Thyroid gland (tissue), 4 donors: ENCODE measurements at regions not wholly inside any gene's neighbourhood (a gene's known extent, or its start where the extent isn't known, plus 50 kb on each side); places are given as distances from the start of the nearest gene placed in this dataset.

Source experiments
- POLR2A ChIP-seq, 2 donors: fragments of 450-650 bp; IDR thresholded peaks; one replicate each; pipeline ENCODE4 v1.6.1; 2017; ENCODE audit warnings: antibody characterized with exemption in 2 of 2, mild to moderate bottlenecking in 2 of 2, moderate library complexity in 1 of 2
- TF ChIP-seq, protein P1 (sequence below), 6 experiments: fragments of 200-600 bp in 3 of 6; fragments of 450-650 bp in 3 of 6; sonication (generic) in 3 of 6; IDR thresholded peaks; one replicate each; pipeline ENCODE4 v1.5.1; 2016 to 2019; ENCODE audit warnings: antibody characterized with exemption in 6 of 6, mild to moderate bottlenecking in 2 of 6, inconsistent platforms in 1 of 6, moderate library complexity in 1 of 6

DNA sequence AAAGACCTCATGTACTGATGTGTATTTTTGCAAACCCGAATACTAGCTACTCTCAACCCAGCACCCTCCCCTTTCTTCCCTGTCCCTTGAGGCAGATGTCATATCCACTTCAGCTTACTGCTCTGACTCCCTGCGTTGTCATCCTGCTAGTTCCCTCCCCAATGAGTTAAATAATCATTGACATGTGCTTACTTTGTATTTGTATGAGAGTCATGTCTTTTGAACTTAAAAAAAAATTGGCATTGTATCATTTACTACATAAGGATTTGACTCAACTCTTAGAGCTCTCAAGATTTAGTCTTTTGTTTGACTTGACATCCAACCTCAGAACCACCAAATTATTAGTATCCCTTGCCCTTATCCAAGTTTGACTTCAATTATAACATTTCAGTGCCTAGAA, 219.7 kb upstream of the TUT7 start:
- TF ChIP-seq, protein P1, sequence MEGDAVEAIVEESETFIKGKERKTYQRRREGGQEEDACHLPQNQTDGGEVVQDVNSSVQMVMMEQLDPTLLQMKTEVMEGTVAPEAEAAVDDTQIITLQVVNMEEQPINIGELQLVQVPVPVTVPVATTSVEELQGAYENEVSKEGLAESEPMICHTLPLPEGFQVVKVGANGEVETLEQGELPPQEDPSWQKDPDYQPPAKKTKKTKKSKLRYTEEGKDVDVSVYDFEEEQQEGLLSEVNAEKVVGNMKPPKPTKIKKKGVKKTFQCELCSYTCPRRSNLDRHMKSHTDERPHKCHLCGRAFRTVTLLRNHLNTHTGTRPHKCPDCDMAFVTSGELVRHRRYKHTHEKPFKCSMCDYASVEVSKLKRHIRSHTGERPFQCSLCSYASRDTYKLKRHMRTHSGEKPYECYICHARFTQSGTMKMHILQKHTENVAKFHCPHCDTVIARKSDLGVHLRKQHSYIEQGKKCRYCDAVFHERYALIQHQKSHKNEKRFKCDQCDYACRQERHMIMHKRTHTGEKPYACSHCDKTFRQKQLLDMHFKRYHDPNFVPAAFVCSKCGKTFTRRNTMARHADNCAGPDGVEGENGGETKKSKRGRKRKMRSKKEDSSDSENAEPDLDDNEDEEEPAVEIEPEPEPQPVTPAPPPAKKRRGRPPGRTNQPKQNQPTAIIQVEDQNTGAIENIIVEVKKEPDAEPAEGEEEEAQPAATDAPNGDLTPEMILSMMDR (IDR thresholded peaks at IDR 0.05): no peak
- TF ChIP-seq POLR2A (IDR thresholded peaks at IDR 0.05): no peak
